ENCODE measurements at regions not wholly inside any gene's neighbourhood (a gene's known extent, or its start where the extent isn't known, plus 50 kb on each side); places are given as distances from the start of the nearest gene placed in this dataset.

DNA sequence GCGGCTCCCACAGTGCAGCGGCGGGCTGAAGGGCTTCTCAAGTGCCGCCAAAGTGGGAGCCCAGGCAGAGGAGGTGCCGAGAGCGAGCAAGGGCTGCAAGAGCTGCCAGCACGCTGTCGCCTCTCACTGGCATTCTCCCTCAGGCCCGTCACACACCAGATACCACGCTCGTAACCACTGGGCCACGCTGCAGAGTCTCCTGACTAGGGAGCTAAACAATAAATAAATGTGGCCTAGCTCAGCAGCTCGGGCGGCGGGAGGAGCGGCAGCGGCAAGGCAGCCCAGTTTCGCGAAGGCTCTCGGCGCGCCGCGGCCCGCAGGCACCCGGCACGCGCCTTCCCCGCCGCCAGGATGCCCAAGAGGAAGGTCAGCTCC, 55.9 kb upstream of the FAM174B start:
- peak overlapping the region; percentile 30 for H3K4me3 Mint-ChIP-seq
- H3K9me3 Mint-ChIP-seq = no peaks in the 10 kb centered on the region
- TF ChIP-seq, protein P1, sequence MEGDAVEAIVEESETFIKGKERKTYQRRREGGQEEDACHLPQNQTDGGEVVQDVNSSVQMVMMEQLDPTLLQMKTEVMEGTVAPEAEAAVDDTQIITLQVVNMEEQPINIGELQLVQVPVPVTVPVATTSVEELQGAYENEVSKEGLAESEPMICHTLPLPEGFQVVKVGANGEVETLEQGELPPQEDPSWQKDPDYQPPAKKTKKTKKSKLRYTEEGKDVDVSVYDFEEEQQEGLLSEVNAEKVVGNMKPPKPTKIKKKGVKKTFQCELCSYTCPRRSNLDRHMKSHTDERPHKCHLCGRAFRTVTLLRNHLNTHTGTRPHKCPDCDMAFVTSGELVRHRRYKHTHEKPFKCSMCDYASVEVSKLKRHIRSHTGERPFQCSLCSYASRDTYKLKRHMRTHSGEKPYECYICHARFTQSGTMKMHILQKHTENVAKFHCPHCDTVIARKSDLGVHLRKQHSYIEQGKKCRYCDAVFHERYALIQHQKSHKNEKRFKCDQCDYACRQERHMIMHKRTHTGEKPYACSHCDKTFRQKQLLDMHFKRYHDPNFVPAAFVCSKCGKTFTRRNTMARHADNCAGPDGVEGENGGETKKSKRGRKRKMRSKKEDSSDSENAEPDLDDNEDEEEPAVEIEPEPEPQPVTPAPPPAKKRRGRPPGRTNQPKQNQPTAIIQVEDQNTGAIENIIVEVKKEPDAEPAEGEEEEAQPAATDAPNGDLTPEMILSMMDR (conservative IDR thresholded peaks at IDR 0.05) = no peak
- DNase-seq (ENCODE audit: extremely low spot score, unreplicated experiment) = no peak
- H3K36me3 Mint-ChIP-seq = no peaks in the 10 kb centered on the region
- peaks cover 37% of the 10 kb centered on the region for H3K27me3 Mint-ChIP-seq
- H3K27ac Mint-ChIP-seq = peak overlapping the region; percentile 54
- peaks cover 38% of the 10 kb centered on the region for H3K4me1 Mint-ChIP-seq (ENCODE audit: unreplicated experiment)

DNA sequence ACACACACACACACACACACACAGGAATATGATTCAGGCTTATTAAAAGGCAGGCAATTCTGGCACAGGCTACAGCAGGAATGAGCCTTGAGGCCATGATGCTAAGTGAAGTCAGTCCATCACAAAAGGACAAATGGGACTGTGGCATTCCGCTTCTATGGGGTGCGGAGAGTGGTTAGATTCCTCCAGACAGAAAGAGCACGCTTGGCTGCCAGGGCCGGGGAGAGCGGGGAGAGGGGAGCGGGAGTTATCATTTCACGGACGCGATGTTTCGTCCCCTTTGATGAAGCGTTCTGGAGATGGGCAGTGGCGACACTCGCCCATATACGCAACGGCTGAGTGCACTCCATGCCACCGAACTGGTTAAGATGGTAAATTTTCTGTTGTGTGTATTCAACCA, 58.5 kb upstream of the FAM174B start:
- Mint-ChIP-seq H3K27me3 (peaks cover 18% of the 10 kb centered on the region), H3K36me3 (no peaks in the 10 kb centered on the region), H3K4me1 (ENCODE audit: unreplicated experiment) (peaks cover 27% of the 10 kb centered on the region), H3K4me3 (peak overlapping the region; percentile 91), H3K27ac (peak overlapping the region; percentile 83), H3K9me3 (no peaks in the 10 kb centered on the region)
- DNase-seq (ENCODE audit: extremely low spot score, unreplicated experiment) = no peak
- TF ChIP-seq, protein P1 (conservative IDR thresholded peaks at IDR 0.05) = no peak

DNA sequence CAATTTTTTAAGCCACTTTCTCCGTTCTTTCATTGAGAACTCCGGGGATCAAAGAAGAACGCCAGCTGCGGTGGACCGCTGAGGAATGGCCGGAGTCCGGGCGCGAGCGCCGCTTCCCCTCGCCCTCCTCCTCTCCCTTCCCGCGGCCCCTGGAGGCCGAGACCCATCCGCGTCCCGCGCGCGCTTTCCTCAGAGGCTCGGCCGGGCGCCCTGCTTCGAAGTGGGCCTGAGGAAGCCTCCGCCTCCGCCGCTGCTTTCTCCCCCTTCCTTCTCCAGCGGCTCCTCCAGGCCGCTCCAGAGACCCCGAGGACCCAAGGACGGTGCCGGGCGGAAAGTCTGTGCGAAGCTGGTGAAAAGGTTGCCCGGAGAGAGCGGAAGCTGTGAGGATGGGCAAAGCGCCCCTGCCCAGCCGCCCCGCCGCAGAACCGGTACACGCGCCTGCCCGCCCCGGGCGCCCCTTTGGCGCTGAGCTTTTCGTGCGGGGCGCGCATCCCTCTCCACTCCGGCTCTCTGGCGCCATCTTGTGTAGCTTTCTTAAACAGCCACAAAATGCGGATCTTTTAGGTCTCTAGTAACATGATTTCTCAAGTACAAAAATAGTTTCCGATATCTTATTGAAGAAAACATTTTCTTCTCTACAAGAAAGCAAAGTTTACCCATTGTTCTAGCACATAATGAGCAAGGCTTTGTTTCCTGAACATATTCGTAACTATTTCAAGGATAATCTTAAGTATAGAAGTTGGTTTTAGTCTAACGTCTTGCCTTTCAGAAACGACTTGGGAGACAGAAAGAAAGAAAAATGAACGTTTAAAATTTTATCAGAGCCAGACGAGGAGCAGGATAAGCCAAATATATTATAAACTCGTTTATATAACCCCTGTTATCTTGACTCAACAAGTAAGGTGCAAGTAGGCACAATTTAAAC, 59.2 kb upstream of the FAM174B start:
- DNase-seq (ENCODE audit: extremely low spot score, unreplicated experiment) = peak; percentile 88
- H3K4me3 Mint-ChIP-seq = peak overlapping the region; percentile 91
- no peaks in the 10 kb centered on the region for H3K36me3 Mint-ChIP-seq
- H3K27me3 Mint-ChIP-seq = peaks cover 14% of the 10 kb centered on the region
- H3K9me3 Mint-ChIP-seq = no peaks in the 10 kb centered on the region
- peak overlapping the region; percentile 83 for H3K27ac Mint-ChIP-seq
- peaks cover 20% of the 10 kb centered on the region for H3K4me1 Mint-ChIP-seq (ENCODE audit: unreplicated experiment)
- TF ChIP-seq, protein P1 (conservative IDR thresholded peaks at IDR 0.05) = peak; percentile 99

DNA sequence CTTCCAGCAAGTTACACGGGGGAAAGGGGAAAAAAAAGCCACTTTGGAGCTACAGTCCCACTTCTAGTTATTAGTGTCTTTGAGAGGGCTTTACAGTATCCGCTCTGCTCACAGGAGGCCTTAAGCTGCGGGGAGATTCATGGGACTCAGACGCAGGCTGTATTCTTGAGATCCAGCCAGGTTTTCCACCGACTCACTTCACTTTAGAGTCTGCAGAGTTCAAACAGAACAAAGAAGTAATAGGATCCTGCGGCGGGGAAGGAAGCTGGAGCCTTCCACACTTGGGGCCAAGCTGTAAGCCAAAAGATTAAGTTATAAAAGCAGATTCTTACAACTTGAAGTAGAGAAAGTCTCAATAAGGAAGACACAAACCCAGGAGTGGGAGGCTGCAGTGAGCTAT, 60.2 kb upstream of the FAM174B start:
- peaks cover 14% of the 10 kb centered on the region for H3K27me3 Mint-ChIP-seq
- peaks cover 17% of the 10 kb centered on the region for H3K4me1 Mint-ChIP-seq (ENCODE audit: unreplicated experiment)
- peak overlapping the region; percentile 52 for H3K4me3 Mint-ChIP-seq
- peaks cover 3% of the 10 kb centered on the region for H3K36me3 Mint-ChIP-seq
- no peak for DNase-seq (ENCODE audit: extremely low spot score, unreplicated experiment)
- H3K9me3 Mint-ChIP-seq = peaks cover 6% of the 10 kb centered on the region
- no peak overlapping the region for H3K27ac Mint-ChIP-seq
- TF ChIP-seq, protein P1 (conservative IDR thresholded peaks at IDR 0.05) = no peak

DNA sequence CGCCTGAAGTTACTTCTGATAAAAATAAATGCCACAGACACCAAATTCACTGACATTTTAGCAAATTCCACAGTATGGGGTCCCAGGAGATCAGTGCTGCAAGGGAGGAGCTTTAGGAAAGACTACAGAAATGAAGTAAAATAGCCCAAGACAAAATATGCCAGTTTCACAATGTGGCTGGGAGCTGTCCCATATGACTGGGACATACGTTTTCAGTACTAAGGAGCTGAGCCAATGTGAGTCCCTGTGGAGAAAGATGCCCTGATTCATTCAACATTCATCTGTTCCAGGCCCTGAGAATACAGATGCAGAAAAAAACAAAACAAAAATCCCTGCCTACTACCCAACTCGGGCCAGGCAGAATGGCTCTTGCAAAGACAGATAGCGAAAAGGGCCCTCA, 63.4 kb upstream of the FAM174B start:
- H3K36me3 Mint-ChIP-seq = peaks cover 8% of the 10 kb centered on the region
- no peak for DNase-seq (ENCODE audit: extremely low spot score, unreplicated experiment)

More for the DNA sequence above, 63.4 kb upstream of the FAM174B start:
- TF ChIP-seq, protein P1 (conservative IDR thresholded peaks at IDR 0.05) = no peak
- Mint-ChIP-seq H3K27me3 (peaks cover 3% of the 10 kb centered on the region), H3K9me3 (peaks cover 14% of the 10 kb centered on the region), H3K4me3 (no peak overlapping the region), H3K4me1 (ENCODE audit: unreplicated experiment) (peaks cover 10% of the 10 kb centered on the region), H3K27ac (no peak overlapping the region)

All from type B pancreatic cell (in vitro differentiated cells).